ENCODE measurements at regions not wholly inside any gene's neighbourhood (a gene's known extent, or its start where the extent isn't known, plus 50 kb on each side); places are given as distances from the start of the nearest gene placed in this dataset.

DNA sequence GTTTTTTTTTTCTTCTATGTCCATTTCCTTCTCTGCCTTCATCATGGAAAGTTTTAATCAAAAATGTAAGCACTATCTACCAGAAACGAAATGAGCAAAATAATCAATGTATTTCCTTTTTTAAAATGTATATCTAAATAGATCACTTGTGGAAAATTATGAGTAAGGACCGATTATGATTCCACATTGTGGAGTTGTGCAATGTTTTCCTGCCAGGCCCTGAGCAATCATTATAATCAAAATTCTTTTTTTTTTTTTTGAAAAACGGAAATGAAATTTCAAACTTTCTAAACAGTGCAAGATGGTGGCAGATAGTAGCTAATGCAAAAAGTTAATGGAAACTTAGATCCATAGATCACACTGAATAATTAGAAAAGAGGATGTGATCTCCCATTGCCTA lies 1074.6 kb upstream of the TMEM132C start:
- DNase-seq (ENCODE audit: low spot score) = no peak

DNA sequence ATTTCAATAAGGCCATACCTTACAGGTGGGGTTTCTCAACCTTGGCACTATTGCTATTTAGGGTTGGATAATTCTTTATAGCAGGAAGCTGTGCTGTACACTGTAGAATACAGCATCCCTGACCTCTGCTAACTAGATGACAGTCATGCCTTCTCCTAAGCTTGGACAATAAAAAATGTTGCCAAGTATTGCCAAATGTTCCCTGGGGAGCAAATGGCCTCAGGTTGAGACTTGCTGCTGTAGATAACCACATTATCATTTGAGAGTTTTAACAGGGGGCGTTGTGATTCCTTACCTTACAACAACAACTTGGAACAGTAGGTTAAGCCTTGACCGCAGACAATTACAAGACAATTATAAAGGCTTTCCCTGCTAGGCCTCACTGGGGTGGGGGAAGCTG lies 1073.6 kb upstream of the TMEM132C start:
- no peak for DNase-seq (ENCODE audit: low spot score)

DNA sequence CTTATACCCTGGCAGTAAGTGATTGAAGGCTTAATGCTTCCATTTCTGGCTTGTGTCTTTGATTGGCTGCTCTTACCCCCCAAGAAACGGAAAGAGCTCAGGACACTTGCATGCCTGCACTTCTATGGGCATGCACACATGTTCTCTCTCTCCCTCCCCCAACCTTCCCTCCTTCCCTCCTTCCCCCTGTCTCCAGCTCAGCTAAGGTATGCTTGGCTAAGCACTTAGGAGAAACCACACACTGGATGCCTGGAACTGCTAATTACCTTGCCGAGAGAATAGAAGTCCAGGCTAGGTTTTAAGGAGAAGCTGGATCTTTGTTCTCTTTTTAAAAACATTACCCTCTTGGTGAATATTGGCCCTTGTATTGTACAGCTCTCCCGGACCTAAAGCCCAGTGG lies 1072.8 kb upstream of the TMEM132C start:
- DNase-seq (ENCODE audit: low spot score) = no peak

DNA sequence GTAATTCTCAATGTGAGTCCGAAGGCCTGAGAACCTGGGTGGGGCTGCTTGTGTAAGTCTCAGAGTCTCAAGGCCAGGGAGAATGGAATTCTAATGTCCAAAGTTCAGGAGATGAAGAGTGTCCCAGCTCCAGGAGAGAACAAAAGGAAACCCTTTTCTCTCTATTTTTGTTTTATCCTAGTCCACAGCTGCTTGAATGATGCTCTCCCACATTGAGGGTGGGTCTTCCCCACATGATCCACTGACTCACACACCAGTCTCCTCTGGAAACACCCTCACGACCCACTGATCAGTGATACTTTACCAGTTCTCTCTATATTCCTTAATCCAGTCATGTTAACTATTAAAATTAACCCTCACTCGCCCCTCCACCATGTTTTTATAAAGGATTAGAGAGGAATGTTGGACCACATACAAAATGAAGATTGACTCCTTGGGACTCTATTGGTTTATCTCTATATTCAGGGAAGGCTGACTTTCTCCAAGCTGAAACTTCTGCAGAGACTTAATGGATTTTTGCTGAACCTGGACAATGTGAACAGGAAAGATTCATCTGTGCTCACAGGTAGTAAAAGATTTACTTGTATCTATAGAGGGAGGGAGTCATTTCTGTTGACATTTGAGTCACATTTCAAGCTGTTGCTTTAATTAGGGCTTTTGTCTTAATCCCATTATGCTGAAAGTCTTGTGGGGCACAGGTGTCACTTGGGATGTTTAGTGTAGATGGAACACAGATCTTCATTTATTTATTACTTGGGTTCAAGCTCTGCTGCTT lies 1061.0 kb upstream of the TMEM132C start:
- DNase-seq (ENCODE audit: low spot score) = no peak

DNA sequence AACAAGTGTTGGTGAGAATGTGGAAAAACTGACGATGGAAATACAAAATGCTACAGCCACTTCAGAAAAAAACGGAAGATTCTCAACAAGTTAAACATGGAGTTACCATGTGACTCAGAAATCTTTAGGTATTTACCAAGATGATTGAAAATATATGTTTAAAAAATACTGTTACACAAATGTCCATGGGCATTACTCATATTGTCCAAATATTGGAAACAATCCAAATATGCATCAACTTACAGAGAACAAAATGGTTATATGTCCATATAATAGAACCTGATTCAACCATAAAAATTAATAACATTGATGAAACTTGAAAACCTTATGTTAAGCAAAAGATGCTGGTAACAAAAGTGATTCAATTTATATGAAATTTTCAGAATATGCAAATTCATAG lies 1057.7 kb upstream of the TMEM132C start:
- no peak for DNase-seq (ENCODE audit: low spot score)

DNA sequence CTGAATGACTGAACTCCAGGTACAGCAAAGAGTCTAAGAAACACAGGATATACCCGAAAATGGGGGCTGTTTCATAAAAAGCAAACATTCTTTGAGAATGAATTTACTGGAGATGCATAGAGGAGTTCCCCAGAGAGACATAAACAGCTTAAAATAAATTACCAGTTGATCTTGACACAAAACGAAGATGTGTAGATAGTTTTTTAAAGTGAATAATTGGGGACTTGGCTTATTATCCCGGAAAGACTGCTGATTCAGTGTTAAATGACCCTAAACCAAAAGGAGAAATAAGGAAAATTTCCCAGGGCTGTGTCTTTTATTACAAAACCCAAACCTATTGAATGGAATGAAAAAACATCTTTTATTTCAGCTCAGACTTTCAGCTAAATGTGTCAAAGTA lies 1052.8 kb upstream of the TMEM132C start:
- DNase-seq (ENCODE audit: low spot score) = no peak

DNA sequence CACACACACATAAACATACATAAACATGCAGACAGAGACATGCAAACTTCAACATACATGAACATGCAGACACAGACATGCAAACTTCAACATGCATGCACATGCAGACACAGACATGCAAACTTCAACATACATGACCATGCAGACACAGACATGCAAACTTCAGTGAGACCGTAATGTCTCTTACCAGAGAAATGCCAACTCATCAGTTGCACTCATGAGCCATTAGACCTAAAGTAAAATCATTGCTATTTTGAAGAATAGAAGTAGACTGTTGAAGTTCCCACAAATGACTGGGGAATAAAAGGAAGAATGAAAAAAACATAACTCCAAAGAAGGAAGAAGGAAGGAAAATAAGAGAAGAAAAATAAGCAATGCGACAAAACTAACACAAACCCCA lies 1044.0 kb upstream of the TMEM132C start:
- no peak for DNase-seq (ENCODE audit: low spot score)

DNA sequence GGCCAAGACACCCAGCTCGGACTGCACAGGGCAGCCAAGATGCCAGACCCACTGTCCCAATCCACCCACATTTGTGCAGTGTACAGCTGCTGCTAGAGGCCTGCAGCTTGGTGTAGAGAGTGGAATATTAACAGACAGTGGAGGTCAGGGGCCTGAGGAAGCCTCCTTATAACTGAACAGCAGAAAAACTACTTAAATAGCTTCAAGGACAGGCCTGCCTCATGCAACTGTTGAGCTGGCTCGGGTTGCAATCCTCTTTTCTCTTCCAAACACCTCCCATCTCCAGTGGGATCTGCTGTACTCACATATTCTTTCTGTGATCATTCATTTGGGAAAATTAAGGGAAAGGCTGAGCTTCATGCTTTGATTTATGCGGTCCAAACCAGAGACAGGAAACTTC lies 1043.2 kb upstream of the TMEM132C start:
- DNase-seq (ENCODE audit: low spot score) = no peak

DNA sequence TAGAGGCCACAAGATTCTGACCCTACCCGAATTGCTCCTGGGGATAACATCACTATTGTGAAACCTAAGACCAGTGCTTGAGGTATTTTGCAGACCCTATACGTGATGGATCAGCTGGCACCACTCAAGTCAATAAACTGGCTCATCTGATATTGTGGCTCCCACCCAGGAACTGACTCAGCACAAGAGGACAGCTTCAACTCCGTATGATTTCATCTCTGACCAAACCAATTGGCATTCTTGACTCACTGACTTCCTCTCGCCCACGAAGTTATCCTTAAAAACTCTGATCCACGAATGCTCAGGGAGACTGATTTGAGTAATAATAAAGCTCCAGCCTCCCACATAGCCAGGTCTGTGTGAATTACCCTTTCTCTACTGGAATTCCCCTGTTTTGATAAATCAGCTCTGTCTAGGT lies 1036.1 kb upstream of the TMEM132C start:
- DNase-seq (ENCODE audit: low spot score) = no peak

DNA sequence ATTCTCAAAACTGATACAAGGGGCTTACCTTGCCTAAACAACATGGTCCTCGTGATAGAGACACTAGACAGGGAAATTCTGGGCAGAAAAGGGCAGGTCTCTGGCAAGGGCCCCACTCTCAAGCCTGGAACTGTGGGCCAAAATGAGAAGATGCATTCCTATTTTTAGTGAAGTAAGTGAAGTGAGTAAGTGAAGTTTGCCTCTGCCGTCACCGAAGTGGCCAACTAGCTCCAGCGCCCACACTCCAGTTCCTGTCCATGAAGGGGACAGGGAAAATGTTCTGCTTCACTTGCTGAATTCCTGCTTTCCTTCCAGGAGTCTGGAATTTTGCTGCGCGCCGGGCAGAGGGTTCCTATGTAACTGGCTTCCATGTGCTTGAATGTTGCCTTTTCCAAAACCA lies 1035.6 kb upstream of the TMEM132C start:
- no peak for DNase-seq (ENCODE audit: low spot score)

DNA sequence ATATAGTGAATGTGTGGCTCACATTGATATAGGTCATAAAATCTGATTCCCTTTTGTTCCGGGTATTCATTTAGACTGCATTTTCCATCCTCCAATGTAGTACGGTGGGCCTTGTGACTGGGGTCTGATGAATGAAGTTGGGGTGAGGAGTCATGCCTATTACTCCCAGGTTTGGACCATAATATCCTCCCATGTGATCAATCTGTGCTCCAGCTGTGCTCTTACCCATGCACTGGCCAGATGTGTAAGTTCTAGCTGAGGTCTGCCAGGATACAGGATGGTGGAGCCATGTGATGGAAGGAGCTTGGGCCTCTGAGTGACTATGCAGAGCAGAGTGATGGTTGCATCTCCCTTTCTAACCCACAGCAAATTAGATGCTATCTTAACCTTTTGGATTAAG lies 1034.0 kb upstream of the TMEM132C start:
- DNase-seq (ENCODE audit: low spot score) = no peak

DNA sequence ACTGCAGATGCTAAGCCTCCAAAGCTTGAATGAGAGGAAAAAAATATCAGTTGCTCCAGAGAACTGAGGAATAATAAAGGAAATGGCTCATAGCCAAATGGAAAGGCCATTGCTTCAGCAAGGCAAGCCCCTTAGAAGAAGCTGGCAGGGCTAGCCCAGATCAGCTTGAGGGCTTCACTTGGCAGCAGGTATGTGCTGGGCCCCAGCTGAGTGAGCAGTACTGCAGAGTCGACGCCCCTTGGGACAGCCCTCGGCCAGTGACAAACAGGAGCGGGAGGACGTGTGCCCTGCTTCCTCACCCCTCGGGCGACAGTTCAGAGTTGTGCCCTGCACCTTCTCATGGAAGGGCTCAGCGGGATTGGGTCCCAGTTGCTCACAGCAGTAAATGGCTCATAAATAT lies 1031.2 kb upstream of the TMEM132C start:
- DNase-seq (ENCODE audit: low spot score) = no peak

DNA sequence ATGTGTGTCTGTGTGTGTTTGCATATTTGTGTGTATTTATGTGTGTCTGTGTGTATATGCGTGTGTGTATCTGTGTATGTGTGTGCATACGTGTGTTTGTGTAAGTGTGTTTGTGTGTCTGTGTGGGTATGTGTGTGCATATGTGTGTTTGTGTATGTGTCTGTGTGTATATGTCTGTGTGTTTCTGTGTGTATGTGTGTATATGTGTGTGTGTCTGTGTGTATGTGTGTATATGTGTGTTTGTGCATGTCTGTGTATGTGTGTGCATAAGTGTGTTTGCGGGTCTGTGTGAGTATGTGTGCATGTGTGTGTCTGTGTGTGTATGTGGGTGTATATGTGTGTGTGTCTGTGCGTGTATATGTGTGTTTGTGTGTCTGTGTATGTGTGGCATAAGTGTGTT lies 1030.5 kb upstream of the TMEM132C start:
- no peak for DNase-seq (ENCODE audit: low spot score)

DNA sequence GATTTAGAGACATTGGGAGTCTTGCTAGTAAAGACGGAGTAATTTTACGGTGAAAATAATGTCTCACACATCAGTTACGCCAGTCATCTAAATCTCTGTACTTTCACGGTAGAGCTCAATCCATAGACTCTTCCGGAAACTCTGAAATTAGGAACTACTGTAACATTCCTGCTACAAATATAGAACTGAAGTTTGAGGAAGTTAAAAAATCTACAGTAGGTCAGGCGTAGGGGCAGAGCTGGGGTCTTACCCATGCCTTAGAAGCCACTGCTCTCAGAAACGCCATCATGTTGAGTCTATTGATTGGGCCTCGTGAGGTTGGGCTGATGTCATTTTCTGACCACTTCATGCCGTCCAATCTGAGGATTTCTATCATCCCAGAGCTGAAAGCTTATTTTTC lies 1029.8 kb upstream of the TMEM132C start:
- no peak for DNase-seq (ENCODE audit: low spot score)

DNA sequence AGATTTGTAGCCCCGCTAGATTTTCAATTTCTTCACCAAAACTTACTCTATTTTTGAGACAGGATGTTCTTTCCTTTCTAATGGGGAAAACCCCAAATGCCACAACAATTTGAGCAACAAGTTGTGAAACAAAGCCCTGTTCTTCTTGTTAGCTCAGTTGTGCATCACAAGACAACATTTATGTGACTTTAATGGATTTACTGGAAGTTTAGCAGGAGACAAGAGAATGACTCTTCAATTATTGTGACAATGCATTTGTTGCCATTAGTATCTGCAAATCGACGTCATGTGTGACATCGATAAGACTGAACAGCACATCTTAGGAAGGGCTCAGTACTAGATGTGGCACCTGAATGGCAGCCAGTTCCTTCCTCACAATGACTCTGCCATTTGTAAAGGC lies 1028.9 kb upstream of the TMEM132C start:
- DNase-seq (ENCODE audit: low spot score) = no peak

DNA sequence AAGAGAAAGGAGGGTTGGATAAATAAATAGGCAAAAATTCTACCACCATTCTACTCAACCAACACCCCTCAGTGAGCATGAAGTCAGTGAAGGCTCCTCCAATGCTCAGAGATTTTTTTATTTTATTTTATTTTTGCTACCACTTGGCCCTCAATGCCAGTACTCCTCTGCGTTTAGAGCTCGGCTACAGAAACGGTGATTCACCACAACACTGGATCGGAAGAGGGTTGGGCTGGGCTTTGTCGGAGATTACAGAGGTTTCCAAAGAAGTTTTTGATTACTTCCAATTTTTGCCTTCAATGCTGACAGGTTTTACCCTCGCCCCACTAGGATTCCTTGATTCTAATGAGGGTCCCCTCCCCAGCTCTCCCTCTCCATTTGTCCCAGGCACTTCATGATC lies 1027.2 kb upstream of the TMEM132C start:
- DNase-seq (ENCODE audit: low spot score) = no peak

DNA sequence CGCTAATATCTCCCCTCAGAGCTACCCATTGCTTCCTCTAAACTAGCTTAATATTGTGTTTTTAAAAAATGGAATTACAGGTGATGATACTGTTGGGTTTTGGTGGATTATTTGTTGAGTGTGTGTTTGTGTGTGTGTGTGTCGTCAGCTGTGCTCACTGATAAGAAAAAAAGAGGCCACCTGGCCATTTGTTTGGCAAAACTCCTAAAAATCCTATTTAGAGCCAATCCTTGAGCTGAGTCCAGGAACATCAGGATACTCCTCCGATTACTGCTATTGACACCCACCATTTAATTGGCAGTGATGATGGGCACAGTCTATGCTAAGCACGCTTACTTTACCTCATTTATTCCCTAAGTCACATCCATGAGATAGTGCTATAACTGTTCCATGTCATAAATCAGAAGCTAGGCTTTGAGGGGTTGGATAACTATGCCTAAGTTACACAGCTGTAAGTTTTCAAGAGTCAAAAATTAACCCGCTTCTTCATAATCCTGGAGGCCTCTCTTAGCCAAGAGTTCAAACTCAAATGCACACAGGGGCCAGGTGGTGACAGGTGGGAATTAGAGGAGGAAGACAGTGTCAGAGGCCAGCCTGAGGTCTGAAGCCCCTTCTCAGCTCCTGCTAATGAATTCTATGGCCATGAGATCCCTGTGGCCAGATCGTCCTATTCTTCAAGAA lies 1026.6 kb upstream of the TMEM132C start:
- no peak for DNase-seq (ENCODE audit: low spot score)

DNA sequence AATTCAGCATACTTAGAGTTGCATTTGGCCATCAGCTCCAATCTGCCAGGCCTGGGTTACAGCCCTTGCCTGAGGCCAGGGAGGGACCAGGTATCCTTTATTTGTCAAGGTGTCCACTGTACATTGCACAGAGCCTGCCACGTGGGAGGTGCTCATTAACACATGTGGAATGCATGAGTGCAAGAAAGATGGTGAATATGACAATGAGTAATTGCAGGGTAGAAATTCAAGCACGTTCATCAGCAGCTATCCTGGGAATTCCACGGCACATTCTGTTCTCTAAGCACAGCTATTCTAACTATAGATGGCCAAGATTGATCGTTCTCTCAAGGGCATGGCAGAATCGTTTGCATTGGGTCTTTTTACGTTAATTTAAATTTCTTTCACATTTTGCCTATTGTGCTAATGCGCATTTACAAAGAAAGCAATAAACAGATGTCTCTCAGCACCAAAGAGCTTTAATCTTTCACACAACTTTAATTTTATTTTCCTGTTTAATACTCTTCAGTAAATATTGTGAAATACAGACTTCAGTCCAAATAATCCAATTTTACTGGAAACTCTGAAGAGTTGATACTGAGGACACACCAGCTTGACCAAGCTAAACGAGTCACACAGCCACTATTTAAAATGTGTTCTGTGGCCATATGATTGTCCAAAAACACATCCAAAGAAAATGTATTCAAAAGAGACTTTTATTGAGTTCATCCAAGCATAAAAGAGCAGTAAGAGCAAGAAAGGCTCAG lies 1025.7 kb upstream of the TMEM132C start:
- DNase-seq (ENCODE audit: low spot score) = no peak

DNA sequence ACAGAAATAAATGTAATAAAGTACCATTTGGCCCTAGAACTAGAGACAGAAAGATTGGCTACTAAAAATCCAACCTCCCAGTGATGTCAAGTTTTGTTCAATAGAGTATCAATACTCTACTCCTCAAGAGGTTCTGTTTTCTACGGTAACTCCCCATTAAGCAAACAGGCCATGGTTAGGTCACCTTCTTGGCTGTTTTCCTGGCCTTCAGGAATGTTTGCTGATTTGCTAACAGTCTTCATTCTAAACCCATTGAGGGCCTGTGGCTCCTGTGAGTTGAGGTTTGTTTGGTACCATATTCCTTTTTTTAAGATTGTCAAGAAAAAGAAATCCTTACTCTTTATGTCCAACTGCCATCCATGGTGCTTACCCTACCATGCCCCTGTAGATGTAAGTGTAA lies 1022.0 kb upstream of the TMEM132C start:
- no peak for DNase-seq (ENCODE audit: low spot score)

DNA sequence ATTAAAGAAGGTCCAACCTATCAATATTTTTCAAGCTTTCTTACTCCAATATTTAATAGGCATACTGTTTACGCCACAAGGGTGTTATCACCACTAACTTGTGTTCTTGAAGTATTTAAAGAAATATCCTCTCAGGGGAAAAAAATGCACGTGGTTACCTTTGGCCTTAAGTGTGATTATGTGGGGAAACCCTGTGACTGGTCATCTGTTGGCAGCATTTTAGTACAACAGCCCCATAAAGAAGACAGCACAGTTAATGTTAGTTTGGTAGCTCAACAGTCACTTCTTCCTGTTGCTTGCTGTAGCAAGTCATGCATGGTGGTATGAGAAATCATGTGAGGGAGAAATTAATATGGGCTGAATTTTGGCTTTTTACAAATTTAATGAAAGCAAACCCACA lies 1021.5 kb upstream of the TMEM132C start:
- no peak for DNase-seq (ENCODE audit: low spot score)

DNA sequence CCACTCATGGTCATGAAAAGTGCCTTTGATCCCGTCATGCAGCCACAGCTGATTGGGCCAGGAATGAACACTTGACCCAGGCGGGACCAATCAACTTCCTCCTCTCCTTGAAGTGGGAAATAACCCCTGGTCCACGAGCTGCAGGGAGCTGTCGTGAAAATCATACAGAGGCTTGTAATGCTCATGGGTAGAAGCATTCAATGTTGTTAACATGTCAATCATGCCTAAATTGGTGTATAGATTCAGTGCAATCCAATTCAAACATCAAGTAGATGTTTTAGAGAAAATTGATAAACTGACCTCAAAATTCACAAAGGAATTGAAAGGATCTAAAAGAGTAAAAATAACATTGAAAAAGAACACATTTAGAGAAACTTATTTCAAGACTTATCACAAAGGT lies 1019.0 kb upstream of the TMEM132C start:
- DNase-seq (ENCODE audit: low spot score) = no peak

DNA sequence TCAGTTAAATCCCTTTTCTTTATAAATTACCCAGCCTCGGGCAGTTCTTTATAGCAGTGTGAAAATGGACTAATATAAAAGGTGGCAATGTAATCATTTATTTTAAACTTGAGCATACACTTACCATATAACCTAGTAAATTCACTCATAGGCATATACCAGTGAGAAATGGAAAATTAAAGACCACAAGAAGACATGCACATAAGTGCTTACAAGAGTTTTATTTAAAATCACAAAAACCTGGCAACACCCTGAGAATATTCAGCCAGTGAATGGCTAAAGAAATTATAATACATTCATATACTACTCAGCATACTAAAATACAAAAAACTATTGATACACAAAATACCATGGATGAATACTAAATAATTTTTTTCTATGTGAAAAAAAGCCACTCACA lies 1017.5 kb upstream of the TMEM132C start:
- DNase-seq (ENCODE audit: low spot score) = no peak

DNA sequence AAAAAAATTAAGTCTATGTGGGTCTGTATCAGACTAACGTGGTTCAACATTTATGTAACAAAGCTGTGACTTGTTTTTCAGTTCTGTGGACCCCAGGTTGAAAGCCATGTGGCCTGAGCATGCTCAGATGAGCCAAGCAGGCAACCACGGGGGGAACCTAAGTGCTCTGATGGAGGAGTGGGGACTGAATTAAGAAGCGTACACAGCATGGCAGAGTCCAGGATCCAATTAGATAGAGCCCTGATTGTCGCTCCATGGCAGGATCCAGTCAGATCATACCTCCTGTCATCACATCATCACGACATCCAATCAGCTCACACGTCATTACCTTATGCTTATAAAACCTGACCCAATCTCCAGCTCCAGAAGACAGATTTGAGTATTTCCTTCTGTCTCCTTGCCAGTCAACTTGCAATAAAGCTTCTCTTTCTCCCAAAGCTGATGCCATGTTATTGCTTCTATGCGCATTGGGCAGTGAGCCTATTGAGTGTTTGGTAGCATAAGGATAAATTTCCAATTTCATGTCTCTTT lies 1013.1 kb upstream of the TMEM132C start:
- DNase-seq (ENCODE audit: low spot score) = no peak
